ENCODE measurements at regions not wholly inside any gene's neighbourhood (a gene's known extent, or its start where the extent isn't known, plus 50 kb on each side); places are given as distances from the start of the nearest gene placed in this dataset.
A peak's percentile ranks its signal among the peaks of the same experiment; 100 is the strongest.
"Not testable (repeated sequence)": the region's sequence is repeated elsewhere in the genome, so short reads cannot be mapped to it uniquely, and the experiment has no call there.

- DNase-seq: no peak
These were observed 87.5 kb upstream of the TOP1 start for GRCh38 chr20:40941133-40941610.

GRCh38 chr20:40942006-40942405 lies 86.6 kb upstream of the TOP1 start:
- no peak for DNase-seq

GRCh38 chr20:40942775-40943174 lies 85.8 kb upstream of the TOP1 start:
- no peak for DNase-seq

GRCh38 chr20:40943591-40943990 lies 85.0 kb upstream of the TOP1 start:
- no peak for DNase-seq

- no peak for DNase-seq
These were observed 83.4 kb upstream of the TOP1 start for GRCh38 chr20:40945189-40945588.

- DNase-seq: peak; percentile 7
These were observed 82.7 kb upstream of the TOP1 start for GRCh38 chr20:40945754-40946450.

GRCh38 chr20:40946451-40946850 lies 82.2 kb upstream of the TOP1 start:
- DNase-seq: no peak

- no peak for DNase-seq
These were observed 80.0 kb upstream of the TOP1 start for GRCh38 chr20:40948465-40949267.

GRCh38 chr20:40949346-40949745 lies 79.3 kb upstream of the TOP1 start:
- DNase-seq: no peak

- DNase-seq: no peak
These were observed 76.5 kb upstream of the TOP1 start for GRCh38 chr20:40952136-40952535.

GRCh38 chr20:40953416-40953815 lies 75.2 kb upstream of the TOP1 start:
- no peak for DNase-seq

GRCh38 chr20:40953856-40954255 lies 74.8 kb upstream of the TOP1 start:
- DNase-seq: no peak

GRCh38 chr20:40954521-40955165 lies 74.0 kb upstream of the TOP1 start:
- DNase-seq: no peak

- no peak for DNase-seq
These were observed 73.3 kb upstream of the TOP1 start for GRCh38 chr20:40955326-40955725.

GRCh38 chr20:40955826-40956225 lies 72.8 kb upstream of the TOP1 start:
- not testable (repeated sequence) for DNase-seq

- DNase-seq: no peak
These were observed 71.9 kb upstream of the TOP1 start for GRCh38 chr20:40956542-40957264.

GRCh38 chr20:40957265-40957760 lies 71.3 kb upstream of the TOP1 start:
- no peak for DNase-seq

GRCh38 chr20:40958598-40958997 lies 70.0 kb upstream of the TOP1 start:
- DNase-seq: no peak

- no peak for DNase-seq
These were observed 69.1 kb upstream of the TOP1 start for GRCh38 chr20:40959325-40960092.

- DNase-seq: no peak
These were observed 68.5 kb upstream of the TOP1 start for GRCh38 chr20:40960101-40960500.

- no peak for DNase-seq
These were observed 68.1 kb upstream of the TOP1 start for GRCh38 chr20:40960521-40960956.

- no peak for DNase-seq
These were observed 67.4 kb upstream of the TOP1 start for GRCh38 chr20:40961176-40961575.

All from CD4-positive, alpha-beta T cell treated with Interleukin-6 for 4 hours (primary cell).